Activated B cell treated with CpG ODN at 0.5 μM for 24 hours (primary cell): ENCODE measurements at regions not wholly inside any gene's neighbourhood (a gene's known extent, or its start where the extent isn't known, plus 50 kb on each side); places are given as distances from the start of the nearest gene placed in this dataset.
"Not testable (repeated sequence)": the region's sequence is repeated elsewhere in the genome, so short reads cannot be mapped to it uniquely, and the experiment has no call there.

ENCODE experiments used
- ATAC-seq: fragments of 200-7000 bp; cut with Tn5 transposase; one replicate; pipeline ENCODE4 v1.10.0; 2021; ENCODE audit warnings: low read depth, mild to moderate bottlenecking, moderate library complexity
- CTCF ChIA-PET: fragments of 350-600 bp; sonication (Branson Sonifier 250); formaldehyde crosslinking; loops from one replicate; lab custom pipeline; 2021; ENCODE audit warnings: antibody characterized with exemption; lab: Charles Lee
- POLR2A ChIA-PET: fragments of 350-600 bp; sonication (Branson Sonifier 250); formaldehyde crosslinking; loops from one replicate; lab custom pipeline; 2021; ENCODE audit warnings: antibody characterized with exemption; lab: Charles Lee
- DNase-seq: peaks from one replicate; pipeline ENCODE4 v3.0.0; 2022
- H3K27ac Mint-ChIP-seq: one replicate; pipeline ENCODE4 v1.8.0; 2020; ENCODE audit warnings: mixed read lengths
- H3K27me3 Mint-ChIP-seq: one replicate; pipeline ENCODE4 v1.8.0; 2021; ENCODE audit warnings: mixed read lengths
- H3K36me3 Mint-ChIP-seq: one replicate; pipeline ENCODE4 v1.8.0; 2021; ENCODE audit warnings: low read depth, mixed read lengths
- H3K4me1 Mint-ChIP-seq: one replicate; pipeline ENCODE4 v1.8.0; 2021; ENCODE audit warnings: mixed read lengths
- H3K4me3 Mint-ChIP-seq: one replicate; pipeline ENCODE4 v1.8.0; 2020; ENCODE audit warnings: mild to moderate bottlenecking, mixed read lengths
- H3K9me3 Mint-ChIP-seq: one replicate; pipeline ENCODE4 v1.8.0; 2020; ENCODE audit warnings: mixed read lengths
- CTCF ChIP-seq: fragments of 200-600 bp; IDR thresholded peaks from one replicate; pipeline ENCODE4 v1.8.0; 2022; ENCODE audit warnings: antibody characterized with exemption, mild to moderate bottlenecking
- intact Hi-C: fragments of 100-400 bp; cut with micrococcal nuclease; formaldehyde crosslinking; loops from one replicate; pipeline ENCODE4 v1.15.1; 2024

- Mint-ChIP-seq H3K27me3 (no peaks in the 10 kb centered on the region), H3K4me1 (no peaks in the 10 kb centered on the region), H3K27ac (peak overlapping the region; percentile 42), H3K9me3 (no peaks in the 10 kb centered on the region), H3K36me3 (no peaks in the 10 kb centered on the region), H3K4me3 (no peak overlapping the region)
- ATAC-seq (no peak), DNase-seq (no peak)
- POLR2A ChIA-PET = no interaction called here
- intact Hi-C loops = no loop called here
- CTCF ChIA-PET = no interaction called here
- no peak for TF ChIP-seq CTCF
These were observed 104.6 kb downstream of the ZBTB18 start for GRCh38 chr1:244155661-244156060.

DNA sequence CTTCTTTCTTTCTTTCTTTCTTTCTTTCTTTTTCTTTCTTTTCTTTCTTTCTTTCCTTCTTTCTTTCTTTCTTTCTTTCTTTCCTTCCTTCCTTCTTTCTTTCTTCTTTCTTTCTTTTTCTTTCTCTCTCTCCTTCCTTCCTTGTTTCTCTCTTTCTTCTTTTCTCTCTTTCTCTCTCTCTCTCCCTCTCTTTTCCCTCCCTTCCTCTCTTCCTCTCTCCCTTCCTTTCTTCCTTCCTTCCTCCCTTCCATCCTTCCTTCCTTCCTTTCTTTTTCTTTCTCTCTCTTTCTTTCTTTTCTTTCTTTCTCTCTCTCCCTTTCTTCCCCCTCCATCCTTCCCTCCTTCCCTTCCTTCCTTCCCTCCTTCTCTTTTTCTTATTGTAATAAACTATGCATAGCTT lies 105.5 kb downstream of the ZBTB18 start:
- DNase-seq, POLR2A ChIA-PET, H3K36me3 Mint-ChIP-seq, H3K27me3 Mint-ChIP-seq, CTCF ChIA-PET, H3K4me3 Mint-ChIP-seq, ATAC-seq, H3K9me3 Mint-ChIP-seq, intact Hi-C loops, H3K27ac Mint-ChIP-seq, H3K4me1 Mint-ChIP-seq: not testable (repeated sequence)

GRCh38 chr1:244157731-244158438 lies 106.8 kb downstream of the ZBTB18 start:
- Mint-ChIP-seq H3K27ac (no peak overlapping the region), H3K27me3 (no peaks in the 10 kb centered on the region), H3K4me1 (no peaks in the 10 kb centered on the region), H3K9me3 (no peaks in the 10 kb centered on the region), H3K4me3 (no peak overlapping the region), H3K36me3 (no peaks in the 10 kb centered on the region)
- CTCF ChIA-PET = no interaction called here
- POLR2A ChIA-PET = no interaction called here
- no peak for DNase-seq
- no peak for ATAC-seq
- intact Hi-C loops = no loop called here
- no peak for TF ChIP-seq CTCF

DNA sequence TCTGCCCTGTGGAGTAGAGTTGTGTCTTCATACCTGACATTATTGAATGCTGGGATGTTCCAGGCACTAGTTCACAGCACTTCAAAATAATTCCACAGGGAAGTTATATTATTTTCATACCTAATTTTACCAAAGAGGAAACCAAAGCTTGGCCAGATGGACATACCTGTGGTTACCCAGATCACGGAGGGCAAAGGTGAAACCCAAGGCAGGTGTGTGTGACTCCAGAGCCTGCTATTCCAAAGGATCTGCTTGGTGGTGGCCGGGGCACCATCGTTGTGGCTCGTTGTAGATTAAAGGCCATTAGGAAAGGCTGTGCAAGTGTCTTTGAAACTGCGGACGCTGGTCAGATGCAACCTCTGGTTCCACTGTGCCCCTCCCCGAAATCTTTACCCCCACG lies 108.6 kb downstream of the ZBTB18 start:
- no peak overlapping the region for H3K4me3 Mint-ChIP-seq
- H3K9me3 Mint-ChIP-seq = no peaks in the 10 kb centered on the region
- CTCF ChIA-PET = no interaction called here
- H3K27ac Mint-ChIP-seq = no peak overlapping the region
- no peaks in the 10 kb centered on the region for H3K27me3 Mint-ChIP-seq
- no peaks in the 10 kb centered on the region for H3K36me3 Mint-ChIP-seq
- ATAC-seq (no peak), DNase-seq (no peak)
- no peak for TF ChIP-seq CTCF
- POLR2A ChIA-PET = no interaction called here
- intact Hi-C loops = no loop called here
- no peaks in the 10 kb centered on the region for H3K4me1 Mint-ChIP-seq

- Mint-ChIP-seq H3K4me3 (no peak overlapping the region), H3K27me3 (no peaks in the 10 kb centered on the region), H3K9me3 (no peaks in the 10 kb centered on the region), H3K36me3 (no peaks in the 10 kb centered on the region), H3K27ac (no peak overlapping the region), H3K4me1 (no peaks in the 10 kb centered on the region)
- DNase-seq (no peak), ATAC-seq (no peak)
- TF ChIP-seq CTCF = no peak
- intact Hi-C loops = no loop called here
- CTCF ChIA-PET = interaction anchor here (0.6 kb wide), 1 partner anchor 51 kb away, joined by 3 read pairs; no protein-coding TSS in a partner anchor
- POLR2A ChIA-PET = no interaction called here
These were observed 109.6 kb downstream of the ZBTB18 start for GRCh38 chr1:244160455-244161235.
